Nucleus accumbens (tissue), 56 donors: ENCODE measurements at regions not wholly inside any gene's neighbourhood (a gene's known extent, or its start where the extent isn't known, plus 50 kb on each side); places are given as distances from the start of the nearest gene placed in this dataset.
"Not testable (repeated sequence)": the region's sequence is repeated elsewhere in the genome, so short reads cannot be mapped to it uniquely, and the experiment has no call there.

Experiments
- DNase-seq, 56 donors: peaks; one replicate each; lab custom pipeline; 2025; lab: John Stamatoyannopoulos, UW

GRCh38 chr16:75919664-75920063 is 193.4 kb upstream of the CPHXL start:
- DNase-seq, result no peak

- no peak for DNase-seq
These were observed 195.0 kb upstream of the CPHXL start for GRCh38 chr16:75921281-75921680.

GRCh38 chr16:75922250-75922649 is 196.0 kb upstream of the CPHXL start:
- no peak for DNase-seq

GRCh38 chr16:75924397-75924796 is 198.1 kb upstream of the CPHXL start:
- no peak for DNase-seq

- DNase-seq, result no peak
These were observed 201.5 kb upstream of the CPHXL start for GRCh38 chr16:75927810-75928209.

GRCh38 chr16:75928295-75928694 is 202.0 kb upstream of the CPHXL start:
- no peak for DNase-seq

- no peak for DNase-seq
These were observed 202.8 kb upstream of the CPHXL start for GRCh38 chr16:75929046-75929445.

GRCh38 chr16:75931043-75931442 is 204.8 kb upstream of the CPHXL start:
- DNase-seq, result no peak

- DNase-seq, result no peak
These were observed 205.7 kb upstream of the CPHXL start for GRCh38 chr16:75931970-75932369.

- peak in 6 of 56 donors; percentile 2 to 32 (median 20) for DNase-seq
These were observed 212.5 kb upstream of the CPHXL start for GRCh38 chr16:75938818-75939217.

GRCh38 chr16:75942351-75942750 is 216.1 kb upstream of the CPHXL start:
- no peak for DNase-seq

- no peak for DNase-seq
These were observed 216.6 kb upstream of the CPHXL start for GRCh38 chr16:75942936-75943335.

GRCh38 chr16:75943705-75944514 is 217.6 kb upstream of the CPHXL start:
- DNase-seq, result no peak

GRCh38 chr16:75945916-75946457 is 219.7 kb upstream of the CPHXL start:
- no peak for DNase-seq

GRCh38 chr16:75947626-75948239 is 221.4 kb upstream of the CPHXL start:
- DNase-seq, result peak in 2 of 56 donors; percentile 23 to 50

- DNase-seq, result no peak
These were observed 222.2 kb upstream of the CPHXL start for GRCh38 chr16:75948441-75948840.

GRCh38 chr16:75948886-75949285 is 222.6 kb upstream of the CPHXL start:
- DNase-seq, result no peak

GRCh38 chr16:75952124-75952523 is 225.8 kb upstream of the CPHXL start:
- no peak for DNase-seq

GRCh38 chr16:75957870-75958269 is 231.6 kb upstream of the CPHXL start:
- no peak for DNase-seq

- DNase-seq, result peak in 3 of 56 donors; percentile 11 to 26 (median 20)
These were observed 239.4 kb upstream of the CPHXL start for GRCh38 chr16:75965504-75966374.

GRCh38 chr16:75969120-75969519 is 242.8 kb upstream of the CPHXL start:
- DNase-seq, result not testable (repeated sequence)
